ENCODE measurements at regions not wholly inside any gene's neighbourhood (a gene's known extent, or its start where the extent isn't known, plus 50 kb on each side); places are given as distances from the start of the nearest gene placed in this dataset.

- no peak for TF ChIP-seq POLR2AphosphoS5 (IDR thresholded peaks at IDR 0.05)
- TF ChIP-seq, protein P1, sequence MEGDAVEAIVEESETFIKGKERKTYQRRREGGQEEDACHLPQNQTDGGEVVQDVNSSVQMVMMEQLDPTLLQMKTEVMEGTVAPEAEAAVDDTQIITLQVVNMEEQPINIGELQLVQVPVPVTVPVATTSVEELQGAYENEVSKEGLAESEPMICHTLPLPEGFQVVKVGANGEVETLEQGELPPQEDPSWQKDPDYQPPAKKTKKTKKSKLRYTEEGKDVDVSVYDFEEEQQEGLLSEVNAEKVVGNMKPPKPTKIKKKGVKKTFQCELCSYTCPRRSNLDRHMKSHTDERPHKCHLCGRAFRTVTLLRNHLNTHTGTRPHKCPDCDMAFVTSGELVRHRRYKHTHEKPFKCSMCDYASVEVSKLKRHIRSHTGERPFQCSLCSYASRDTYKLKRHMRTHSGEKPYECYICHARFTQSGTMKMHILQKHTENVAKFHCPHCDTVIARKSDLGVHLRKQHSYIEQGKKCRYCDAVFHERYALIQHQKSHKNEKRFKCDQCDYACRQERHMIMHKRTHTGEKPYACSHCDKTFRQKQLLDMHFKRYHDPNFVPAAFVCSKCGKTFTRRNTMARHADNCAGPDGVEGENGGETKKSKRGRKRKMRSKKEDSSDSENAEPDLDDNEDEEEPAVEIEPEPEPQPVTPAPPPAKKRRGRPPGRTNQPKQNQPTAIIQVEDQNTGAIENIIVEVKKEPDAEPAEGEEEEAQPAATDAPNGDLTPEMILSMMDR (IDR thresholded peaks at IDR 0.05 in 8 of 11, conservative IDR thresholded peaks at IDR 0.05 in 3 of 11), result no peak
- TF ChIP-seq POLR2A (IDR thresholded peaks at IDR 0.05), result no peak
- H3K4me3 ChIP-seq, result no peak overlapping the region
- intact Hi-C loops (cut with DNase I; ENCODE audit: low total_unique reads), result no loop called here
- H3K36me3 ChIP-seq, result no peaks in the 10 kb centered on the region
- H3K9me3 ChIP-seq, result peaks cover 0 to 3% (median 0%) of the 10 kb centered on the region in 8 donors
- H3K27me3 ChIP-seq (replicated peaks in 1 of 7), result no peaks in the 10 kb centered on the region
- no peak overlapping the region for H3K27ac ChIP-seq
- H3K4me1 ChIP-seq, result no peaks in the 10 kb centered on the region
- WGBS, 5 donors, result 70 to 85% (median 78%) methylated on average over 1 of the region's 1 CpG
- no peak for DNase-seq
These were observed 1973.6 kb upstream of the AGA start for GRCh38 chr4:179415847-179416223.

DNA sequence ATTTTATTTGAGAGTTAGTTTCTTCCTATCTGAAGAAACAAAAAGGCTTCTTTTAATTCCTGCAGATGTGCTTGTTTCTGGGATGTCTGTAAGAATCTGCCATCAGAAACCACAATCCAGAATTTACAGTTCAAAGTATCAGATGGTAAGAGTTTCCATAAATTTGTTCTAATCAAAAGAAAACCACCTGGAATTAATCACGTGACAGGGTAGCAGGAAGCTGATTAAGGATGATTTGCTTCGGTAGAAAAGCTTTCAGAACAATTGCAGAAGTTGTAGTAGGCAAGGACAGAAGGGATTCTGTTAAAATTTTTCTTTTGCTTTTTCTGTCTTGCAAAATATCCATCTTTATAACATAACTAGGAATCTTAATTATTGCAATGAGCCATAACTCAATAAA, 1975.1 kb upstream of the AGA start:
- Histone ChIP-seq H3K9me3 (peaks cover 0 to 3% (median 0%) of the 10 kb centered on the region in 8 donors), H3K27me3 (replicated peaks in 1 of 7) (no peaks in the 10 kb centered on the region), H3K4me1 (no peaks in the 10 kb centered on the region), H3K4me3 (no peak overlapping the region), H3K27ac (no peak overlapping the region), H3K36me3 (no peaks in the 10 kb centered on the region)
- TF ChIP-seq POLR2A (IDR thresholded peaks at IDR 0.05), result no peak
- TF ChIP-seq POLR2AphosphoS5 (IDR thresholded peaks at IDR 0.05), result no peak
- TF ChIP-seq, protein P1 (IDR thresholded peaks at IDR 0.05 in 8 of 11, conservative IDR thresholded peaks at IDR 0.05 in 3 of 11), result no peak
- 17 to 25% (median 20%) methylated on average over 2 of the region's 2 CpGs for WGBS, 5 donors
- no peak for DNase-seq
- intact Hi-C loops (cut with DNase I; ENCODE audit: low total_unique reads), result no loop called here

GRCh38 chr4:179437962-179438361, 1995.7 kb upstream of the AGA start:
- H3K27me3 ChIP-seq (replicated peaks in 1 of 7), result no peaks in the 10 kb centered on the region
- peaks cover 0 to 8% (median 0%) of the 10 kb centered on the region in 8 donors for H3K9me3 ChIP-seq
- TF ChIP-seq POLR2AphosphoS5 (IDR thresholded peaks at IDR 0.05), result no peak
- TF ChIP-seq, protein P1 (IDR thresholded peaks at IDR 0.05 in 8 of 11, conservative IDR thresholded peaks at IDR 0.05 in 3 of 11), result no peak
- TF ChIP-seq POLR2A (IDR thresholded peaks at IDR 0.05), result no peak
- 69 to 83% (median 79%) methylated on average over 4 of the region's 4 CpGs for WGBS, 5 donors
- no peaks in the 10 kb centered on the region for H3K4me1 ChIP-seq
- H3K27ac ChIP-seq, result no peak overlapping the region
- H3K36me3 ChIP-seq, result no peaks in the 10 kb centered on the region
- no peak overlapping the region for H3K4me3 ChIP-seq
- no peak for DNase-seq
- intact Hi-C loops (cut with DNase I; ENCODE audit: low total_unique reads), result no loop called here

GRCh38 chr4:179441596-179441995, 1999.4 kb upstream of the AGA start:
- no peaks in the 10 kb centered on the region for H3K36me3 ChIP-seq
- H3K27ac ChIP-seq, result no peak overlapping the region
- peaks cover 0 to 17% (median 0%) of the 10 kb centered on the region in 8 donors for H3K9me3 ChIP-seq
- no peak for DNase-seq
- no peak for TF ChIP-seq POLR2A (IDR thresholded peaks at IDR 0.05)
- TF ChIP-seq POLR2AphosphoS5 (IDR thresholded peaks at IDR 0.05), result no peak
- TF ChIP-seq, protein P1 (IDR thresholded peaks at IDR 0.05 in 8 of 11, conservative IDR thresholded peaks at IDR 0.05 in 3 of 11), result no peak
- 45 to 68% (median 50%) methylated on average over 1 of the region's 1 CpG for WGBS, 5 donors
- H3K4me1 ChIP-seq, result no peaks in the 10 kb centered on the region
- no peak overlapping the region for H3K4me3 ChIP-seq
- H3K27me3 ChIP-seq (replicated peaks in 1 of 7), result no peaks in the 10 kb centered on the region
- intact Hi-C loops (cut with DNase I; ENCODE audit: low total_unique reads), result no loop called here
